Vagina (tissue), 2 donors: ENCODE measurements at regions not wholly inside any gene's neighbourhood (a gene's known extent, or its start where the extent isn't known, plus 50 kb on each side); places are given as distances from the start of the nearest gene placed in this dataset.

Source experiments
- CTCF ChIP-seq, 3 experiments: fragments of 450-650 bp in 2 of 3; fragments of 200-600 bp in 1 of 3; sonication (generic) in 1 of 3; IDR thresholded peaks; one replicate each; pipeline ENCODE4 v1.5.1; 2017 to 2019; ENCODE audit warnings: antibody characterized with exemption in 3 of 3, mild to moderate bottlenecking in 2 of 3, moderate library complexity in 2 of 3
- POLR2A ChIP-seq, 2 donors: fragments of 450-650 bp; IDR thresholded peaks; one replicate each; pipeline ENCODE4 v1.6.1; 2017; ENCODE audit warnings: antibody characterized with exemption in 2 of 2, mild to moderate bottlenecking in 2 of 2, moderate library complexity in 2 of 2
- POLR2AphosphoS5 ChIP-seq, 2 donors: sonication (generic); formaldehyde crosslinking; IDR thresholded peaks; one replicate each; pipeline ENCODE4 v1.9.0; 2017; ENCODE audit warnings: antibody characterized with exemption in 2 of 2, mild to moderate bottlenecking in 2 of 2, low read depth in 1 of 2; ENCODE audit not compliant: insufficient read depth in 1 of 2

DNA sequence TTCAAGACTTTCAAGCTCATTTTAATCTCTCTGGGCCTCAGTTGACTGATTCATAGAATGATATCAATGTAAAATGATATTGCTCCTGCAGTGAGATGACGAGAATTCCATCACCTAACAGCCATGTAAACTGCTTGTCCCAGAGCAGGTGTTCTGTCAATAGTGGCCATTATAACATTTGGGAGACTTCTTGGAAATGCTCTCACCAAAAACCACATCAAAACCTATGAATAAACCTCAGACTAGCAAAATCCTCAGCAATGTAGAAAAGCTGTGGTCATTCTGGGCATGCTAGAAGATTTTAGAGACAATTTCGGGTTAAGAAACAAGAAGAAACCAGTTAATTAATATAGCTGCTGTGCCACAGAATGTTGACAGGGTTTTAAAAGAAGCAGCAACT, 225.4 kb downstream of the FRK start:
- TF ChIP-seq POLR2A (IDR thresholded peaks at IDR 0.05) (no peak), POLR2AphosphoS5 (IDR thresholded peaks at IDR 0.05; ENCODE audit: insufficient read depth in 1 of 2, low read depth in 1 of 2) (no peak), CTCF (IDR thresholded peaks at IDR 0.05) (no peak)
